ENCODE measurements at regions not wholly inside any gene's neighbourhood (a gene's known extent, or its start where the extent isn't known, plus 50 kb on each side); places are given as distances from the start of the nearest gene placed in this dataset.
"Not testable (repeated sequence)": the region's sequence is repeated elsewhere in the genome, so short reads cannot be mapped to it uniquely, and the experiment has no call there.

DNA sequence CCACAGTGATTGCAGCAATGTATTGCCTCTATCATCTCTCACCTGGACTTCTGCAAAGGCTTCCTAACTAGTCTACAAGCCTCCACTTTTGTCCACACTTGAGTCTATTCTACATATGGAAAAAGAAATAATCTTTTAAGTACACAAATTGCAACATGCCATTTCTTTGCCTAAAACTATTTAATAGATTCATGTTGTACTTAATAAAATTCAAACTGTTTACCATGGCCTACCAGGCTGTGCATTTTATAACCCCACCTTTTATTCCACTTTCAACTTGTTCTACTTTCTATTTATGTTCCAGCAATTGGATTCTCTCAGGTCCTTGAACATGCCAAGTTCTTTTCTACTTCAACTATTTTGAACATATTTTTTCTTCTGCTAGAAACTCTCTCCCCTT is 128.7 kb downstream of the GPR85 start:
- DNase-seq (ENCODE audit: extremely low read depth, low read depth), result no peak
- TF ChIP-seq, protein P1, sequence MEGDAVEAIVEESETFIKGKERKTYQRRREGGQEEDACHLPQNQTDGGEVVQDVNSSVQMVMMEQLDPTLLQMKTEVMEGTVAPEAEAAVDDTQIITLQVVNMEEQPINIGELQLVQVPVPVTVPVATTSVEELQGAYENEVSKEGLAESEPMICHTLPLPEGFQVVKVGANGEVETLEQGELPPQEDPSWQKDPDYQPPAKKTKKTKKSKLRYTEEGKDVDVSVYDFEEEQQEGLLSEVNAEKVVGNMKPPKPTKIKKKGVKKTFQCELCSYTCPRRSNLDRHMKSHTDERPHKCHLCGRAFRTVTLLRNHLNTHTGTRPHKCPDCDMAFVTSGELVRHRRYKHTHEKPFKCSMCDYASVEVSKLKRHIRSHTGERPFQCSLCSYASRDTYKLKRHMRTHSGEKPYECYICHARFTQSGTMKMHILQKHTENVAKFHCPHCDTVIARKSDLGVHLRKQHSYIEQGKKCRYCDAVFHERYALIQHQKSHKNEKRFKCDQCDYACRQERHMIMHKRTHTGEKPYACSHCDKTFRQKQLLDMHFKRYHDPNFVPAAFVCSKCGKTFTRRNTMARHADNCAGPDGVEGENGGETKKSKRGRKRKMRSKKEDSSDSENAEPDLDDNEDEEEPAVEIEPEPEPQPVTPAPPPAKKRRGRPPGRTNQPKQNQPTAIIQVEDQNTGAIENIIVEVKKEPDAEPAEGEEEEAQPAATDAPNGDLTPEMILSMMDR (IDR thresholded peaks at IDR 0.05; ENCODE audit: low read depth, low read length), result no peak

DNA sequence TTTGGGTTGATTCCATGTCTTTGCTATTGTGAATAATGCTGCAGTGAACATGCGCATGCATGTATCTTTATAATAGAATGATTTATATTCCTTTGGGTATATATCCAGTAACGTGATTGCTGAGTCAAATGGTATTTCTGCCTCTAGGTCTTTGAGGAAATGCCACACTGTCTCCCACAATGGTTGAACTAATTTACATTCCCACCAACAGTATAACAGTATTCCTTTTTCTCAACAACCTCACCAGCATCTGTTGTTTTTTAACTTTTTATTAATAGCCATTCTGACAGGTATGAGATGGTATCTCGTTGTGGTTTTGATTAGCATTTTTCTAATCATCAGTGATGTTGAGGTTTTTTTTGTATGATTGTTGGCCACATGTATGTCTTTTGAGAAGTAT is 133.6 kb downstream of the GPR85 start:
- not testable (repeated sequence) for DNase-seq (ENCODE audit: extremely low read depth, low read depth)

DNA sequence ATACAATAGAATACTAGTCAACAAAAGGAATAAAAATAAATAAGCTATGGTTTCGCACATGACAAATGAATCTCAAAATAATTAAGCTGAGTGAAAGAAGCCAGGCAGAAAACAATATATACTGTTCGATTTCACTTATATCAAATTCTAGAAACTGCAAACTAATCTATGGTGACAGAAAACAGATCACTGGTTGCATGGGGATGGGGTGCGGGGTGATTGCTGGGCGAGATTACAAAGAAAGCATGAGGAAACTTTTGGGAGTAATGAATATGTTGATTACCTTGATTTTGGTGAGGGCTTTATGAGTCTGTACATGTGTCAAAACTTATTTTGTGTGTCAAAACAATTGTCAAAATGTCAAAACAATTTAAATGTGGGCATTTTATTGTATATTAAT is 135.6 kb downstream of the GPR85 start:
- TF ChIP-seq, protein P1 (IDR thresholded peaks at IDR 0.05; ENCODE audit: low read depth, low read length), result no peak
- DNase-seq (ENCODE audit: extremely low read depth, low read depth), result no peak

DNA sequence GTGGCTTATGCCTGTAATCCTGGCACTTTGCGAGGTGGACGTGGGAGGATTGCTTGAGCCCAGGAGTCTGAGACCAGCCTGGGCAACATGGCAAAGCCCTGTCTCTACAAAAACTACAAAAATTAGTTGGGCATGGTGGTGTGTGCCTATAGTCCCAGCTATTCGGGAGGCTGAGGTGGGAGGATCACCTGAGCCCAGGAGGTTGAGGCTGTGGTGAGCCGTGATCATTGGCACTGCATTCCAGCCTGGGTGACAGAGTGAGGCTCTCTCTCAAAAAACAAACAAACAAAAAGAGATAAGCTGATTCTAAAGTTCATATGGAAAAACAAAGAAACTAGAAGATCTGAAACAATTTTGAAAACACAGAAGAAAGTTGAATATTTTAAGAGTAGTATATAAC is 136.9 kb downstream of the GPR85 start:
- DNase-seq (ENCODE audit: extremely low read depth, low read depth), result not testable (repeated sequence)

DNA sequence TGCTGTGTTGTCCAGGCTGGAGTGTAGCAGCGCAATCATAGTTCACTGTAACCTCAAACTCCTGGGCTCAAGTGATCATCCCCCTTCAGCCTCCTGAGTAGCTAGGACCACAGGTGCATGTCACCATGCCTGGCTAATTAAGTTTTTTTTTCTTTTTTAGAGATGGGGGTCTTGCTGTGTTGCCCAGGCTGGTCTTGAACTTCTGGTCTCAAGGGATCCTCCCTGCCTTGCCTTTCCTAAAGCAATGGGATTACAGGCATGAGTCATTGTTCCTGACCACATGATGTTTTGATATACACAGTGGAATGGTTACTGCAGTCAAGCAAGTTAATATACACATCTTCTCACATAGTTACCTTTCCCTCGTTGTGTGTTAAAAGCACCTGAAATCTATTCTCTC is 140.3 kb downstream of the GPR85 start:
- TF ChIP-seq, protein P1 (IDR thresholded peaks at IDR 0.05; ENCODE audit: low read depth, low read length), result no peak
- DNase-seq (ENCODE audit: extremely low read depth, low read depth), result no peak

DNA sequence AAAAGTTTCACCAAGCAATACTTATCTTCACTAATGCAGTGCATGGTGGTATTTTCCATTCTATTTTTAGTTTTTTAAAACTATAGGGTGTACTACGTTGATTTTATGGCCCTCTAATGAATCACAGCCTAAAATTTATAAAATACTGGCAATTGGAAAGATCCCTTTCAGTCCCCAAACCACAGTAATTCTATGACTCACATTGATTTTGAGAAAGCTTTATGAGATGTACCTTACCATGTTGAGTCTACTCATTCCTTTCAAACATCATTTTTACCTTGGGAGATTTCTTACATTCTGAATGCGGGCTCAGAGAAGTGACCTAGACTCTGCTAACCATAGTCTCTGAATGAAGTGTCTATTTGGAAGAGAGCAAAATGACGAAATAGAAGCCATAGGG is 141.6 kb downstream of the GPR85 start:
- no peak for DNase-seq (ENCODE audit: extremely low read depth, low read depth)

DNA sequence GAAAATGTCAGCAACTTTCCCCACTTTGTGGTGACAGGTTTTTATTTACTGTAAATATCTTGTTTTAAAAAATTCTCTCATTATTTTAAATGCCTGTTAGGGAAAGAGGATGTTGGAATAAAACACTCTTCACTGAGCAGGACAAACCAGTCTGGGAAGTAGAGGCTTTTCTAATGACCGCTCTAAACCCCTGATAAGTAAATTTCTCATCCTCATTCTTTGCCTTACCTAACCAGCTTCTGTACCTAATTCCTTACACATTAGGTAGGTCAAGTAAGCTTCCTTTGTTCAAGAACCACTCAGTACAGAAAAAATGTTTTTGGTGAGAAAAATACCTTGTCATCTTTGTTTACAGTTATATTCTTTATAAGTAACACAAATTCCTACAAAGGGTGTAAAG is 143.6 kb downstream of the GPR85 start:
- DNase-seq (ENCODE audit: extremely low read depth, low read depth), result no peak
- TF ChIP-seq, protein P1 (IDR thresholded peaks at IDR 0.05; ENCODE audit: low read depth, low read length), result no peak

More for the DNA sequence above, 141.6 kb downstream of the GPR85 start:
- TF ChIP-seq, protein P1 (IDR thresholded peaks at IDR 0.05; ENCODE audit: low read depth, low read length), result no peak

DNA sequence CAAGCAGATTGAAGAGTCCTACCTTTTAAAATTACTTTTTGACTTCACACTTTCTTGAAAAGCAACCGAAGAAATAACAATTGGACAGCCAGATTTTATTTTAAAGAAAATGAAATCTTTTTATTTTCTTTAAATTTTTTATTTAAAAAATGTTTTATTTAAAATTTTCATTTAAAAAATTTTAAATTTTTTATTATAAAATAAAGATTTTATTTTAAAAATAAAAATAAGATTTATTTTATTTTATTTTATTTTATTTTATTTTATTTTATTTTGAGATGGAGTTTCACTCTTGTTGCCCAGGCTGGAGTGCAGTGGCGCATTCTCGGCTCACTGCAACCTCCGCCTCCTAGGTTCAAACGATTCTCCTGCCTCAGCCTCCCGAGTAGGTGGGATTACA is 144.5 kb downstream of the GPR85 start:
- not testable (repeated sequence) for DNase-seq (ENCODE audit: extremely low read depth, low read depth)

DNA sequence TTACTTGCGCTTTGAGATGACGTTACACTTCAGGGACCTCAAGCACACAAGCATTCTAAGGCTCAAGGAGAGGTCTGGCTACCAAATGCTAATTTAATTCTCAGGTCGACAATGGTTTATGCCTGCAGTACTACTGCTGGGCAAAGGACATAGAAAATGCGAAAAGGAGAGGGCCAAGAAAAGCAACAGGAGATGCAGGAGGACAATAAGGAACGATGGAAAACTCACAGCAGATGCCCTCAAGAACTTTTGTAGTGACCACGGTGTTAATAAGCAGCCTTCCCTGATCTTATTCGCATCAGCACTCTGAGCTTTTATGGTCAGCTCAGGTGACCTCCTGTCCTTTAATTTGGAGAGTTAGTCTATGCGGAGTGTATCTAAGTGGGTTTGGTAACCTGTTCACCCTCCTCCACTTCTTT is 146.3 kb downstream of the GPR85 start:
- TF ChIP-seq, protein P1 (IDR thresholded peaks at IDR 0.05; ENCODE audit: low read depth, low read length), result no peak
- DNase-seq (ENCODE audit: extremely low read depth, low read depth), result no peak

All from AG09319 (cell line).